OCI-LY7 (cell line): ENCODE measurements at regions not wholly inside any gene's neighbourhood (a gene's known extent, or its start where the extent isn't known, plus 50 kb on each side); places are given as distances from the start of the nearest gene placed in this dataset.

Source experiments
- BruUV-seq: library from RNA; stranded (reverse); fragments of 400-500 nt; replicated peaks from 2 replicates; lab custom pipeline; 2021; lab: Mats Ljungman, UMichigan
- CTCF ChIA-PET: fragments of 300-600 bp; sonication (Branson Sonifier 250); formaldehyde crosslinking; loops from one replicate; lab custom pipeline; 2022; ENCODE audit warnings: antibody characterized with exemption; ENCODE audit not compliant: unreplicated experiment; lab: Charles Lee
- POLR2A ChIA-PET: fragments of 300-600 bp; sonication (Branson Sonifier 250); formaldehyde crosslinking; loops from one replicate; lab custom pipeline; 2022; ENCODE audit warnings: antibody characterized with exemption; lab: Charles Lee
- DNase-seq: peaks from one replicate; pipeline ENCODE4 v3.0.0-alpha.2; 2015; ENCODE audit warnings: low spot score
- H2AFZ ChIP-seq: fragments of 200-600 bp; sonication (generic), shearing (Covaris generic); 2 replicates; pipeline ENCODE4 v1.6.1; 2014; ENCODE audit warnings: mild to moderate bottlenecking, antibody characterized with exemption, low read length, moderate library complexity
- H3K27ac ChIP-seq: fragments of 200-600 bp; sonication (generic); 2 replicates; pipeline ENCODE4 v1.5.1; 2014; ENCODE audit warnings: mixed run types, low read depth, mild to moderate bottlenecking, moderate library complexity, low read length, inconsistent platforms; ENCODE audit not compliant: poor library complexity, severe bottlenecking
- H3K36me3 ChIP-seq: fragments of 200-600 bp; sonication (generic); 2 replicates; pipeline ENCODE4 v1.6.1; 2014; ENCODE audit warnings: mild to moderate bottlenecking, antibody characterized with exemption, low read length, moderate library complexity, mixed read lengths; ENCODE audit not compliant: insufficient read depth
- H3K4me1 ChIP-seq: fragments of 200-600 bp; sonication (generic); 2 replicates; pipeline ENCODE4 v1.5.1; 2014; ENCODE audit warnings: mild to moderate bottlenecking, low read length; ENCODE audit not compliant: insufficient read depth, poor library complexity, severe bottlenecking
- H3K4me2 ChIP-seq: fragments of 200-600 bp; sonication (generic); 2 replicates; pipeline ENCODE4 v1.6.1; 2014; ENCODE audit warnings: mild to moderate bottlenecking, low read length
- H3K4me3 ChIP-seq: fragments of 200-600 bp; sonication (generic); 2 replicates; pipeline ENCODE4 v1.5.1; 2014; ENCODE audit warnings: mild to moderate bottlenecking, low read depth, low read length; ENCODE audit not compliant: poor library complexity, severe bottlenecking
- H3K79me2 ChIP-seq: fragments of 200-600 bp; sonication (generic); 2 replicates; pipeline ENCODE4 v1.6.1; 2016; ENCODE audit warnings: low read depth, mild to moderate bottlenecking, low read length, moderate library complexity, mixed read lengths; ENCODE audit not compliant: insufficient read depth
- H3K9me2 ChIP-seq: fragments of 200-600 bp; sonication (generic); 2 replicates; pipeline ENCODE4 v1.6.1; 2016; ENCODE audit warnings: mild to moderate bottlenecking, low read length, mixed read lengths; ENCODE audit not compliant: insufficient read depth
- H3K9me3 ChIP-seq: fragments of 200-600 bp; sonication (generic); 2 replicates; pipeline ENCODE4 v1.6.1; 2014; ENCODE audit warnings: mild to moderate bottlenecking, mixed run types, low read length, mixed read lengths
- H4K20me1 ChIP-seq: fragments of 200-600 bp; sonication (generic); 2 replicates; pipeline ENCODE4 v1.6.1; 2014; ENCODE audit warnings: mild to moderate bottlenecking, antibody characterized with exemption, low read length, moderate library complexity, mixed read lengths; ENCODE audit not compliant: insufficient read depth
- EZH2phosphoT487 ChIP-seq: fragments of 200-600 bp; sonication (generic); IDR thresholded peaks from 2 replicates; pipeline ENCODE4 v1.6.1; 2018; ENCODE audit warnings: low read depth, borderline replicate concordance, mild to moderate bottlenecking, mixed run types, antibody characterized with exemption, low read length, moderate library complexity, mixed read lengths
- intact Hi-C: fragments of 100-400 bp; cut with micrococcal nuclease; formaldehyde crosslinking; loops from one replicate; pipeline ENCODE4 v1.10.0; 2022; ENCODE audit not compliant: unreplicated experiment
- TF ChIP-seq, protein P1 (sequence below): fragments of 200-600 bp; sonication (generic); conservative IDR thresholded peaks from 2 replicates; pipeline ENCODE4 v1.5.1; 2014; ENCODE audit warnings: mild to moderate bottlenecking, antibody characterized with exemption, low read length, moderate library complexity, mixed read lengths

DNA sequence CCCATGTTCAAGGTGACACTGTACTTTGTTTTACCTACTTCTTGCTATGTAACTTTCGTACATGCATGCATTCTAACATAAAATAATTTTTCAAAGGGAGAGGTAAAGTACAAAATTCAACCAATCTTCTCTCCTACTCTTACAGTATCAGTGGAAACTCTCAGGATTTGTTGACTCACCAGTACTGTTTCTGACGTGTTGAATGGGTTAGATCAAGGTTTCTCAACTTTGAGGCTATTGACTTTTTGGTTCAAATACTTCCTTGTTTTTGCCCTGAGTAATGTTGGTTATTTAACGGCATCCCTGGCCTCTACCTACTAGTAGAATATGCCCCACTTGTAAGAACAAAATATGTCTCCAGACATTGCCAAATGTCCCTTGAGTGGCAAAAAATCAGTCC, 94.6 kb upstream of the SMAD1 start:
- no TSS peak for BruUV-seq
- ChIA-PET CTCF (no interaction called here), POLR2A (no interaction called here)
- H3K9me2 ChIP-seq: no peaks in the 10 kb centered on the region
- H3K79me2 ChIP-seq: no peaks in the 10 kb centered on the region
- H3K4me1 ChIP-seq: peaks cover 8% of the 10 kb centered on the region
- H3K27ac ChIP-seq: no peak overlapping the region
- peaks cover 9% of the 10 kb centered on the region; the same call in 1 of the 2 replicates for H3K9me3 ChIP-seq
- H3K4me3 ChIP-seq: no peak overlapping the region
- H2AFZ ChIP-seq: peak overlapping the region; percentile 84
- no peaks in the 10 kb centered on the region; the same call in 1 of the 2 replicates for H3K36me3 ChIP-seq
- H4K20me1 ChIP-seq: no peaks in the 10 kb centered on the region
- DNase-seq: no peak
- TF ChIP-seq, protein P1, sequence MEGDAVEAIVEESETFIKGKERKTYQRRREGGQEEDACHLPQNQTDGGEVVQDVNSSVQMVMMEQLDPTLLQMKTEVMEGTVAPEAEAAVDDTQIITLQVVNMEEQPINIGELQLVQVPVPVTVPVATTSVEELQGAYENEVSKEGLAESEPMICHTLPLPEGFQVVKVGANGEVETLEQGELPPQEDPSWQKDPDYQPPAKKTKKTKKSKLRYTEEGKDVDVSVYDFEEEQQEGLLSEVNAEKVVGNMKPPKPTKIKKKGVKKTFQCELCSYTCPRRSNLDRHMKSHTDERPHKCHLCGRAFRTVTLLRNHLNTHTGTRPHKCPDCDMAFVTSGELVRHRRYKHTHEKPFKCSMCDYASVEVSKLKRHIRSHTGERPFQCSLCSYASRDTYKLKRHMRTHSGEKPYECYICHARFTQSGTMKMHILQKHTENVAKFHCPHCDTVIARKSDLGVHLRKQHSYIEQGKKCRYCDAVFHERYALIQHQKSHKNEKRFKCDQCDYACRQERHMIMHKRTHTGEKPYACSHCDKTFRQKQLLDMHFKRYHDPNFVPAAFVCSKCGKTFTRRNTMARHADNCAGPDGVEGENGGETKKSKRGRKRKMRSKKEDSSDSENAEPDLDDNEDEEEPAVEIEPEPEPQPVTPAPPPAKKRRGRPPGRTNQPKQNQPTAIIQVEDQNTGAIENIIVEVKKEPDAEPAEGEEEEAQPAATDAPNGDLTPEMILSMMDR: no peak
- no peak for TF ChIP-seq EZH2phosphoT487
- no peak overlapping the region for H3K4me2 ChIP-seq
- intact Hi-C loops: no loop called here

DNA sequence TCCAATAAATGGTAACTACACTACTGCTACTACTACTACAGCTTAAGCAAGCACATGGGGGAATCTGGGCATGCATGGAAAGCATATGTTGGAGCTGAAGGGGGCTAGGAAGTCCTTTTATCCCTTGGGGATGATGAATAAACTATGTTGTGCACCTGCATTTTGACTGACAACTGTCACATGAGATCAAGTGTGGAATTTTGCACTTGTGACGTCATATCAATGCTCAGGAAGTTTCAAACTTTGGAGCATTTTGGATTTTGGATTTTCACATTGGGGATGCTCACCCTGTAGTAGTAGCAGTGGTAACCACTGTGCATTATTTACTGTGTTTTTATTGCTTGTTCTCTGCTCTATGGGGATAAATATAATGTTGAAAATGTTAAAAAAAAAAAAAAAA, 100.5 kb upstream of the SMAD1 start:
- Histone ChIP-seq H3K4me1 (no peaks in the 10 kb centered on the region), H3K9me3 (peaks cover 9% of the 10 kb centered on the region; the same call in 1 of the 2 replicates), H3K36me3 (no peaks in the 10 kb centered on the region; the same call in 1 of the 2 replicates), H3K9me2 (no peaks in the 10 kb centered on the region), H2AFZ (no peak overlapping the region), H4K20me1 (no peaks in the 10 kb centered on the region), H3K4me3 (no peak overlapping the region), H3K79me2 (no peaks in the 10 kb centered on the region), H3K4me2 (no peak overlapping the region), H3K27ac (no peak overlapping the region)
- intact Hi-C loops: no loop called here
- TF ChIP-seq, protein P1: no peak
- no peak for TF ChIP-seq EZH2phosphoT487
- POLR2A ChIA-PET: interaction anchor here (1.1 kb wide), 1 partner anchor 27 kb away, joined by 7 read pairs; no protein-coding TSS in a partner anchor
- no peak for DNase-seq
- no TSS peak for BruUV-seq
- CTCF ChIA-PET: no interaction called here

DNA sequence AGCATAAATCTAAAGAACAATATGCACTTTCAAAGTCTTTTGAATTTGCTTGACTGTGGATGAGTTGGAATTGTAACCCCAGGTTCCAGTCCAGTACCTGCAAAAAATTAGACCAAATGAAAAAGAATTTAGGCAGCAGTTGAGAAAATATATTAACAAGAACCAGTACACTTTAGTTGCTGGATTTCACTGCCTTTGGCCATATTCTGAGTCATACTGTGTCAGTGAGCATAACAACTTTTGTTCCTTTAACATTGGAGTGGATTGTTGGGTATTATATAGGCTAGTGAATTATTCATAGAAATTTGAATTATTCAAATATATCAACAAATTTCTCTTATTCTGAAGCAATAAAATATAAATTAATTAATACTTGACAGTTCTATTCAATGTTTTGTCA, 101.5 kb upstream of the SMAD1 start:
- no peak for TF ChIP-seq EZH2phosphoT487
- TF ChIP-seq, protein P1: no peak
- no peak for DNase-seq
- Histone ChIP-seq H3K4me3 (no peak overlapping the region), H3K36me3 (no peaks in the 10 kb centered on the region), H3K9me2 (no peaks in the 10 kb centered on the region), H4K20me1 (no peaks in the 10 kb centered on the region), H3K79me2 (no peaks in the 10 kb centered on the region), H2AFZ (no peak overlapping the region), H3K9me3 (peaks cover 8% of the 10 kb centered on the region; the same call in 1 of the 2 replicates), H3K27ac (no peak overlapping the region), H3K4me2 (no peak overlapping the region), H3K4me1 (no peaks in the 10 kb centered on the region)
- BruUV-seq: no TSS peak
- intact Hi-C loops: no loop called here
- ChIA-PET POLR2A (interaction anchor here (1.1 kb wide), 1 partner anchor 28 kb away, joined by 7 read pairs; no protein-coding TSS in a partner anchor), CTCF (no interaction called here)
